ENCODE measurements at regions not wholly inside any gene's neighbourhood (a gene's known extent, or its start where the extent isn't known, plus 50 kb on each side); places are given as distances from the start of the nearest gene placed in this dataset.

GRCh38 chr3:44058022-44058867 is 183.4 kb upstream of the TOPAZ1 start:
- DNase-seq, result peak; percentile 45

- no peak for DNase-seq
Observed at GRCh38 chr3:44058868-44059203, 182.8 kb upstream of the TOPAZ1 start.

DNA sequence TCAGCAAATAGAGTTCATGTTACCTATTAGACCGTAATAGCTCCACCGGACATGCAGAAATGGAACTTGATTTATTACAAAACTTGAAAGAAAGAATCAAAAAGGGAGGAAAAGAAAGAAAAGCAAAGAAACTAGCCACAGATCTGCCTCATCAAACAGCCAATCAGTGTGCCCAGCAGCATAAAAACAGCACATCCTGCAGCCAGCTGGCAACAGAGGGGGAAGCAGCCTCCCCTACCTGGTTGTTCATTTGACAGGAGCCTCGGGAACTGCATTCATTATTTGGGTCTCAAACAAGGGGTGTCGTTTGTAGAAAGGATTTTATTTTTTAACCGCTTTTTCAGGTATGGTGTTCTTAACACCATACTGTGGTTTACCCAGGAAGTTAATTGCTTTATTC is 181.5 kb upstream of the TOPAZ1 start:
- DNase-seq, result no peak

- DNase-seq, result no peak
Observed at GRCh38 chr3:44061268-44061667, 180.4 kb upstream of the TOPAZ1 start.

GRCh38 chr3:44061961-44062360 is 179.7 kb upstream of the TOPAZ1 start:
- DNase-seq, result no peak

DNA sequence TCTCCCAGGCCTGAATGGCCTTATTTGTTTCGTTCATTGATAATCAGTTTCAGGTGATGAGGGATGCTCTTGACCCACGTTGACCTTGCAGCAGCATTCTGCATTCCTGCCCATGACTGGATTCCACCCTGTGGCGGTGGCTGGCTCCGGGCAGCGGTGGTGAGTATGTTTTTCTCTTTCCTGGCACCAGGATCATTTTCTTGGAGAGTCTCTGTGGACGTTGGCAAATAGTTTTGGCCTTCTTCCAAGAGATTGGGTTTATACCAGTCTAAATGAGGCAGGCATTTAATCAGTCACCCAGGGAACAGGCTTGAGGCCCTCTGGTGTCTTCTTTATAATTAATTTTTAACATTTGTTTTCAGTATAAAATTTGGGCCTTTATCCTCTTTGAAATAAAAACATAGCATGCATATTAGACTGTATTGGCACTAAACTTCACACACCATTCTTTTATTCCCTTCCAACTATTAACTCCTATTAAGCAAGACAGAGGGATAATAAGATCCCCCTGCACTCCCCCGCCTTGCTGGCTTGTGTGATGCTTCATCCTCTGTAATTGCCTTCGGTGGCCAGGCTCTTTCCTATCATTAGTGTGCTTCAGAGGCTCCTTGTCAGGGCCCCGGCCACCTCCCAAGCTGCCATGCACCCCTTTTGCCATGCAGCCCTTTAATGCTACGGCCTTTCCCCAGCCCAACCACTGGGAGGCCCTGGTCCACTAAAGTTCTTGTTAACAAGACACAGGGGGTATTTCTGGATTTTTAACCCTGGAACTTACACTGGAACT is 176.2 kb upstream of the TOPAZ1 start:
- DNase-seq, result no peak

GRCh38 chr3:44066806-44067205 is 174.9 kb upstream of the TOPAZ1 start:
- no peak for DNase-seq

DNA sequence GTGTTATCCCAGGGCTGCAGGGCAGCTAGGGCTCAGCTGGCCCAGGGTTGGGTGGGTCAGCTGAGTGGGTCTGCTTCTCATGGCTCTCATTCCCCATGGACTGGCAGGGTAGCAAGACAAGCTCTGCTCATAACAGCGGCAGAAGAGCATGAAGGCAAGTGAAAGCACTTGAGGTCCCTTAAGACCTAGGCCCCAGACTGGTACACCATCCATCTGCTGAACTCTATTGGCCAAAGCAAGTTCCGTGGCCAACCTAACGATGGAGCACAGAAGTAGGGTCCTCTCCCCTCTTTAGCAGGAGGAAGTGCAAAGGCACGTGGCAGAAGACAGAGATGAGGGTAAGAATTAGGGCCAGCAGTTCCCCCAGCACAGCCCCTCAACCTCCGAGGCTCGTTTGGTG is 174.3 kb upstream of the TOPAZ1 start:
- no peak for DNase-seq

DNA sequence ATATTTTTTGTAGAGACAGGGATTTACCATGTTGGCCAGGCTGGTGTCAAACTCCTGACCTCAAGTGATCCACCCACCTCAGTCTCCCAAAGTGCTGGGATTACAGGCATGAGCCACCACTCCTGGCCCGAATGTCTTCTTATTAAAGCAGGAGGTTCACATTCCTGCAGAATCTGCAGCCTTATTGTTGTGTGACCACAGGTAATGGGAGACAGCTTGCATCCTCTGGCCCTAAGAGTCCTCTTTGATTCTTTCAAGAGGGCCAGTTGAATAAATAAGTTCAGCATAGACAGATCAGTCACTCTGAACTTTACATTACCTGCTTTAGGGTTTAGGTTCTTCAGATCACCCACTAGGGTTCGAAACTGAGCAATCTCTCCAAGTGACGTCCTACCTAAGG is 172.9 kb upstream of the TOPAZ1 start:
- no peak for DNase-seq

GRCh38 chr3:44069276-44069675 is 172.4 kb upstream of the TOPAZ1 start:
- no peak for DNase-seq

- no peak for DNase-seq
Observed at GRCh38 chr3:44070841-44071546, 170.7 kb upstream of the TOPAZ1 start.

GRCh38 chr3:44072601-44073540 is 168.8 kb upstream of the TOPAZ1 start:
- no peak for DNase-seq

DNA sequence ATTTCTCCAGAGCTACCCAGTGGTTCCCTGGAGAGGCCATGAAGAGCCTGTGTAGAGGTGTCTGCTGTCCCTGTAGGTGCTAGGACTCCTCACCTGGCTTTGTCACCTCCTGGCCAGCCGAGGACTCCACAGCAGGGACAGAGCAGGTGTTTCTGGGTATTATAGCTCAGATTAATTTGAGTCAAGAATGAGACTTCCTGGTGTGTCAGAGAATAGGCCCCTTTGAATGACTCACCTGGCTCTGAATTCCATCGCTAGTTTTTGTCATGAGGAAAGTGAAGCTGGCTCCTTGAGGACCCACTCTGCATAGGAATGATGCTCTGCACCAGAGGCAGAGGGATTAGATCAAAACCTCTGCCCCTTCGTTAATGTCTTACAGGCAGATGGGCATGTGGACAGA is 167.5 kb upstream of the TOPAZ1 start:
- DNase-seq, result no peak

DNA sequence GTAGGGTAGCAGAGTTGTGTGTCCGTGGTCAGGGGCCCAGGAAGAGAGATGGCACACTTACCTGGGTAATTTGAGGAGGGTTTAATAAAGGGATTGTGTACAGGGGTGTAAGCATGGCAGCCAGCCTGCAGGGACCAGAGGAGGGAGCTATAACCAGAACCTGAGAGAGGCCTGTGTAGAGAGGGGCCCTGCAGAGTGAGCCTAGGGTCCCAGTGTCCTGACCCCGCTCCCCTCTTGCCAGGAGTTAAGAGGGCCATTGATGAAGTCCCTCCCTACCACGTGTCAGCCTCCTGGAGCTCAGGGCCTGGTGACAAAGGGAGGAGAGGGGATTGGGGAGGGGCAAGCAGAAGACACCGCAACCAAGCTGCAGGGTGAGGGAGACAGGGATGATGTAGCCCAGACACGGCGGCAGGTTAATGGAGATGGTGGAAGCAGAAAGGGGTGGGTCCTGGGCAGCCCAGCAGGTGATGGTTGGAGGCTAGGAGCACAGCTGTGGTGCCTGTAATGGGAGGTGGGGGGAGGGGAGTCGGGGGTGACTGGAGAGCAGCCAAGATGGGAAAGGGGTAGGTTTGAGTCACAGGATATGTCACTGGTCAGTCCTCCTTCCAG is 165.4 kb upstream of the TOPAZ1 start:
- DNase-seq, result no peak

DNA sequence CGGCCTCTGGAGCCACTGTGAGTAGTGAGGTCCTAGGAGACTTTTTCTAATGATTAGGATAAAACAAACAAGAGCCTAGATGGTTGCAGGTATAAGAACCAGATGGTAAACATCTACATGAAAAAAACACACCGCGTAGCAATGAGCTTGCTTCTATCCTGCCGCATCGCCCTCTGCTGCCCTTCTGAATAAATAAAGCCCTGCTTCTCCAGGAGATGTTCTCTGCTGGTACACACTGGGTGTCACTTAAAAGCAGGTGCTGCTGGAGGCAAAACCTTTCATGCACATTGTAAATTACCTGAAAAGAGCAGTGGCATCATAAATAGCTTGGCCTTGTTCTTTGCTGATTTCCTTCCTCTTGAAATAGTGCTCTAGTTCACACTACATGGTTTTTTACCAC is 164.4 kb upstream of the TOPAZ1 start:
- peak; percentile 9 for DNase-seq

- no peak for DNase-seq
Observed at GRCh38 chr3:44078863-44079262, 162.8 kb upstream of the TOPAZ1 start.

DNA sequence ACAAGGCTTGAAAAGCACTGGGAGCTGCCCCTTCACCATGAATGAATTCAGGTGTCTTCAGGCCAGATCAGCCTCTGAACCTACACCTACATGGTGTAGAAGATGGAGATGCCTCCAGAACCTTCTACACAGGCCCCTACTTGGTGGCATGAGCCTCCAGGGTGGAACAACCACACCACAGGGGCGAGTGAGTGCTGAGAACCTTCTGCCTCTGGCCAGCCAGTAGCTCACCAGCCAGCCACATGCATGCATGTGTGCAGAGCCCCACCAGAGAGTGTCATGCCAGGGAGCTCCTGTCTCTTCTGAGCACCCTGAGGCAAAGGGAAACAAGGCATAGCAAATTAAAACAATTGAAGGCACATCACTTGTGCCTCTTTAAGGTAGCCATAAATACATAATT is 161.8 kb upstream of the TOPAZ1 start:
- no peak for DNase-seq

DNA sequence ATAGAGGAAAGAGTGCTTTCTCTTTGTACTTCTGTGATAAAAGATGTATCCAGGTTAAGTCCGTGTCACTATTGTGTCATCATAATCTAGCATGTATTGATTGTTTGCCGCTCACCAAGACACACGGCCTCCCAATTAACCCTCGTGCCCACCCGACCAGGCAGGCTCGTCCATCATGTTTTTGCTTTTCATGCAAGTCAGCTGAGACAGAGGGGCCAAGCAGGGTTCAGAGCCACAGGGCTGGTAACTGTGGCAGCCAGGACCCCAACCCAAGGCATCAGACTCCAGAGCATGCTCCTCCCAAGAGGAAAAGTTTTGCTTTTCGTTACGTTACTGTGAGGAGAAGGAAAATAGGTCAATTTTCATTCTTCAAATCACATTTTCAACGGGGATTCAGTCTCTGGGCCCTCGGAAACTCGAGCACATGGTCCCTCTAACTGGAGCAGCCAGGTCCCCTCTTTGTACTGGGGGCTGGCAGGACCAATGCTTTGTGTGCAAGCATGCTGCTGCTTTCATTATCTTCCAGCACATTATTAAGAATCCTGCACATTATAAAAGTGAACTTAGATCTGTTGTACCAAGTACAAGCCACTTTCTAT is 161.1 kb upstream of the TOPAZ1 start:
- no peak for DNase-seq

DNA sequence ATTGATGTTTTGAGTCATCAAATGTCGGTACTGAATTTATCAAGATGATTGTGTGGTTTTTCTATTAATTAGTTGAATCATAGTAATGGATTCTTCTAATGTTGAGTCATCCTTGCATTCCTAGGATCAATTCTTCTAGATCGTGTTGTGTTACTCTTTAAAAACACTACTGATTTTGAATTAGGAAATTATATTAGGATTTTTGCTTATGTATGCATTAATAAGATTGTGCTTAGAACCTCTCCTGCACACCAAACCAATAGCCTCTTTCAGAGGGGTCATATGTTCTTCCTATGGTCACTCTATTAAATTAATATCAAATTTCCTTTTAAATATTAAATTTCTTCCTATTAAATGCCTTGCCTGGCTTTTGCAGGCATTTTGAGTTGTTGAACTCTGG is 151.7 kb upstream of the TOPAZ1 start:
- no peak for DNase-seq

GRCh38 chr3:44092497-44092896 is 149.2 kb upstream of the TOPAZ1 start:
- DNase-seq, result no peak

GRCh38 chr3:44093531-44093930 is 148.2 kb upstream of the TOPAZ1 start:
- DNase-seq, result no peak
